Body of pancreas (tissue), 4 donors: ENCODE measurements at regions not wholly inside any gene's neighbourhood (a gene's known extent, or its start where the extent isn't known, plus 50 kb on each side); places are given as distances from the start of the nearest gene placed in this dataset.

ENCODE experiments used
- CTCF ChIP-seq, 7 experiments: fragments of 450-650 bp in 4 of 7; fragments of 200-600 bp in 3 of 7; sonication (generic) in 3 of 7; IDR thresholded peaks; one replicate each; pipeline ENCODE4 v1.5.1; 2016 to 2019; ENCODE audit warnings: antibody characterized with exemption in 7 of 7
- POLR2A ChIP-seq, 3 donors: fragments of 450-650 bp; IDR thresholded peaks; one replicate each; pipeline ENCODE4 v1.6.1; 2016; ENCODE audit warnings: antibody characterized with exemption in 3 of 3, mild to moderate bottlenecking in 2 of 3

DNA sequence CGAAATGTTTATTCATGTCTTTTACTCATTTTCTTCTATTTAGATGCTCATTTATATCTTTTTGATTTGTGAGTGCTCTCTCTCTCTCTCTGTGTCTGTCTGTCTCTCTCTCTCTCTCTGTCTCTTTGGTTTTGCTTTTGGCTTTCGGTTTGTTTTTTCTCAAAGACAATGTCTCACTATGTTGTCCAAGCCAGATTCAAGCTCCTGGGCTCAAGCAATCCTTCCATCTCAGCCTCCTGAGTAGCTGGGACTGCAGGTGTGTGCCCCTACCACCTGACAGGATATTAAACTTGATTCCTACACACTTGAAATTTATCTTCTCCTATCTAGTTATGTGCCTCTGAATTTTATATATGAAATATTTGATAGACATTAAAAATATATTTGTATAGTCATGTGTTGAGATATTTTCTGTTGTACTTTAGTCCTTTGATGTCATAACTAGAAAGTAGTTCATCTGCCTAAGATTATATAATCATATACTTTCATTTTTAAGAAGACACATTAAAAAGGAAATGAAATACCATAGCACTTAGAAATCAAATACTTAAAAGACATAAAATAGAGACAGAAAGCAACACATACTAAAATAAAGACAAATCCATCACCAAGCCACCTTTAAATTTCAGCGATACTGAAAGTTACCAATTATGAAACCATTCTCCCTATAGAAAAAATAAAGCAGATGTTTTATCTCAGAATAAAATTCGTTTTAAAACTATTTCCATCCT, 68.1 kb upstream of the SFMBT2 start:
- TF ChIP-seq CTCF (IDR thresholded peaks at IDR 0.05), result no peak
- no peak for TF ChIP-seq POLR2A (IDR thresholded peaks at IDR 0.05)
